ENCODE measurements at regions not wholly inside any gene's neighbourhood (a gene's known extent, or its start where the extent isn't known, plus 50 kb on each side); places are given as distances from the start of the nearest gene placed in this dataset.

DNA sequence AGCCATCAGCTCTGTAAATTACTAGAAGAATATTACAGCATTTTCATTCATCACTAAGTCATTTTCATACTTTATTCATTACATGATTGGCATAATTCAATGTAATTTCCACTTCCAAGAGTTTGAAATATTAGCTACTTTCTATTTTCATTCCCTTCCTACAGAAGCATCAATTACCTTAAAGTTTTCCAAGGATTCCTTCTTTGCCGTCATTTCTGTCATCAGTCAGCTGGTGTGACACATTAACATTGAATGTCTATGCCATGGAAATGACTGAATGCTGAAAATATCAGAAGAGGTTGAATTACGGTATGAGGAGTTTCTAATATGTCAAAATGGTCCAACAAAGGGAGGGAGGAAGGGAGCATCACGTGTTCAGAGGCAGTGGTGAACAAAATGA lies 718.2 kb upstream of the GRM7 start:
- intact Hi-C loops (cut with micrococcal nuclease) (no loop called here), dilution Hi-C loops (cut with MboI; ENCODE audit: extremely low pct_ligation_motif_present, low sequenced_read_pairs) (no loop called here)
- Histone ChIP-seq H3K27me3 (ENCODE audit: control insufficient read depth in 2 of 2, insufficient read depth in 2 of 2, low read length in 2 of 2) (no peaks in the 10 kb centered on the region), H3K4me3 (replicated peaks in 1 of 3; ENCODE audit: insufficient read depth in 1 of 3, low read depth in 1 of 3, low read length in 3 of 3) (no peak overlapping the region), H2AFZ (ENCODE audit: low read depth, low read length) (no peak overlapping the region), H3K27ac (ENCODE audit: insufficient read depth, low read depth, low read length) (no peak overlapping the region), H4K20me1 (replicated peaks; ENCODE audit: control insufficient read depth, extremely low read depth, insufficient read depth, low read length) (no peaks in the 10 kb centered on the region), H3K36me3 (ENCODE audit: control insufficient read depth in 2 of 2, extremely low read depth in 1 of 2, insufficient read depth in 2 of 2, low read length in 2 of 2) (no peaks in the 10 kb centered on the region), H3K9ac (replicated peaks; ENCODE audit: extremely low read depth, insufficient read depth, low read length) (no peak overlapping the region), H3K9me1 (replicated peaks; ENCODE audit: control insufficient read depth, extremely low read depth, insufficient read depth, low read length) (no peaks in the 10 kb centered on the region), H3K4me1 (ENCODE audit: control insufficient read depth, extremely low read depth, insufficient read depth, low read length) (no peaks in the 10 kb centered on the region), H3K4me2 (ENCODE audit: insufficient read depth, low read length) (no peak overlapping the region), H3K79me2 (ENCODE audit: control insufficient read depth, insufficient read depth, low read length) (no peaks in the 10 kb centered on the region), H3K9me3 (replicated peaks; ENCODE audit: control insufficient read depth, insufficient read depth, low read length) (no peaks in the 10 kb centered on the region)
- ChIA-PET POLR2A (no interaction called here), CTCF (no interaction called here)
- BruUV-seq (replicated peaks) = no TSS peak
- TF ChIP-seq JUN (IDR thresholded peaks at IDR 0.05; ENCODE audit: borderline replicate concordance, insufficient read depth, insufficient read length, low read depth) = no peak
- TF ChIP-seq EZH2 (IDR thresholded peaks at IDR 0.05; ENCODE audit: borderline replicate concordance, low read depth, low read length, severe bottlenecking) = no peak
- no peak for TF ChIP-seq MYC (IDR thresholded peaks at IDR 0.05; ENCODE audit: low read depth, low read length)
- TF ChIP-seq GATA2 (IDR thresholded peaks at IDR 0.05; ENCODE audit: insufficient read depth, insufficient read length, low read depth, low read length) = no peak
- TF ChIP-seq POLR2AphosphoS5 (IDR thresholded peaks at IDR 0.05; ENCODE audit: insufficient read depth, low read depth, low read length) = no peak
- TF ChIP-seq POLR2A (IDR thresholded peaks at IDR 0.05; ENCODE audit: low read depth, low read length) = no peak
- TF ChIP-seq, protein P1, sequence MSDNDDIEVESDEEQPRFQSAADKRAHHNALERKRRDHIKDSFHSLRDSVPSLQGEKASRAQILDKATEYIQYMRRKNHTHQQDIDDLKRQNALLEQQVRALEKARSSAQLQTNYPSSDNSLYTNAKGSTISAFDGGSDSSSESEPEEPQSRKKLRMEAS (IDR thresholded peaks at IDR 0.05; ENCODE audit: insufficient read depth, insufficient read length) = no peak
- TF ChIP-seq, protein P2, sequence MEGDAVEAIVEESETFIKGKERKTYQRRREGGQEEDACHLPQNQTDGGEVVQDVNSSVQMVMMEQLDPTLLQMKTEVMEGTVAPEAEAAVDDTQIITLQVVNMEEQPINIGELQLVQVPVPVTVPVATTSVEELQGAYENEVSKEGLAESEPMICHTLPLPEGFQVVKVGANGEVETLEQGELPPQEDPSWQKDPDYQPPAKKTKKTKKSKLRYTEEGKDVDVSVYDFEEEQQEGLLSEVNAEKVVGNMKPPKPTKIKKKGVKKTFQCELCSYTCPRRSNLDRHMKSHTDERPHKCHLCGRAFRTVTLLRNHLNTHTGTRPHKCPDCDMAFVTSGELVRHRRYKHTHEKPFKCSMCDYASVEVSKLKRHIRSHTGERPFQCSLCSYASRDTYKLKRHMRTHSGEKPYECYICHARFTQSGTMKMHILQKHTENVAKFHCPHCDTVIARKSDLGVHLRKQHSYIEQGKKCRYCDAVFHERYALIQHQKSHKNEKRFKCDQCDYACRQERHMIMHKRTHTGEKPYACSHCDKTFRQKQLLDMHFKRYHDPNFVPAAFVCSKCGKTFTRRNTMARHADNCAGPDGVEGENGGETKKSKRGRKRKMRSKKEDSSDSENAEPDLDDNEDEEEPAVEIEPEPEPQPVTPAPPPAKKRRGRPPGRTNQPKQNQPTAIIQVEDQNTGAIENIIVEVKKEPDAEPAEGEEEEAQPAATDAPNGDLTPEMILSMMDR (IDR thresholded peaks at IDR 0.05; ENCODE audit: extremely low read depth in 1 of 2, insufficient read depth in 1 of 2, low read depth in 1 of 2, low read length in 2 of 2) = no peak
- TF ChIP-seq FOS (IDR thresholded peaks at IDR 0.05; ENCODE audit: borderline replicate concordance, insufficient read depth, low read length) = no peak
- FAIRE-seq (no peak), DNase-seq (ENCODE audit: low read depth, low spot score) (no peak)

Data from endothelial cell of umbilical vein (primary cell).